Endothelial cell of umbilical vein (primary cell): ENCODE measurements at regions not wholly inside any gene's neighbourhood (a gene's known extent, or its start where the extent isn't known, plus 50 kb on each side); places are given as distances from the start of the nearest gene placed in this dataset.

ENCODE experiments used
- BruUV-seq: library from RNA; stranded (reverse); fragments of 400-500 nt; replicated peaks from 2 replicates; lab custom pipeline; 2021; lab: Mats Ljungman, UMichigan
- CTCF ChIA-PET: fragments of 300-600, 350-600 bp; sonication (Branson Sonifier 250); formaldehyde crosslinking; loops from one replicate; lab custom pipeline; 2021; ENCODE audit warnings: antibody characterized with exemption, inconsistent platforms; lab: Charles Lee
- POLR2A ChIA-PET: fragments of 300-600, 350-600 bp; sonication (Branson Sonifier 250); formaldehyde crosslinking; loops from one replicate; lab custom pipeline; 2021; ENCODE audit warnings: antibody characterized with exemption, inconsistent platforms; lab: Charles Lee
- DNase-seq: peaks from one replicate; pipeline ENCODE4 v3.0.0-alpha.2; 2011; ENCODE audit warnings: low read depth, low spot score
- FAIRE-seq: peaks from 2 replicates; lab custom pipeline; 2011; peaks lifted over from hg19 to GRCh38; lab: Jason Lieb, UNC
- H2AFZ ChIP-seq: 2 replicates; pipeline ENCODE4 v1.6.0; 2012; ENCODE audit warnings: low read depth, low read length, control low read depth, inconsistent platforms
- H3K27ac ChIP-seq: 2 replicates; pipeline ENCODE4 v1.5.1; 2011; ENCODE audit warnings: low read depth, mild to moderate bottlenecking, control low read depth, low read length, moderate library complexity; ENCODE audit not compliant: insufficient read depth
- H3K27me3 ChIP-seq, 2 experiments: 2 replicates each; pipeline versions ENCODE4 v1.6.0 to v1.6.1; 2011; ENCODE audit warnings: low read length in 2 of 2, mixed read lengths in 1 of 2; ENCODE audit not compliant: control insufficient read depth in 2 of 2, insufficient read depth in 2 of 2
- H3K36me3 ChIP-seq, 2 experiments: 2 replicates in 1 of 2; 3 replicates in 1 of 2; pipeline ENCODE4 v1.5.1; 2011; ENCODE audit warnings: low read length in 2 of 2, mild to moderate bottlenecking in 1 of 2, moderate library complexity in 1 of 2; ENCODE audit not compliant: control insufficient read depth in 2 of 2, insufficient read depth in 2 of 2; ENCODE audit errors: extremely low read depth in 1 of 2
- H3K4me1 ChIP-seq: 3 replicates; pipeline ENCODE4 v1.5.1; 2011; ENCODE audit warnings: mild to moderate bottlenecking, low read length; ENCODE audit not compliant: control insufficient read depth, insufficient read depth; ENCODE audit errors: extremely low read depth
- H3K4me2 ChIP-seq: 2 replicates; pipeline ENCODE4 v1.6.1; 2011; ENCODE audit warnings: low read length, control low read depth, mixed read lengths; ENCODE audit not compliant: insufficient read depth
- H3K4me3 ChIP-seq, 3 experiments: fragments of 200-600 bp in 1 of 3; sonication (generic), shearing (Covaris generic) in 1 of 3; replicated peaks in 1 of 3; 2 replicates each; pipeline ENCODE4 v1.5.1; 2011 to 2016; ENCODE audit warnings: control low read depth in 3 of 3, low read length in 3 of 3, mild to moderate bottlenecking in 2 of 3, inconsistent platforms in 1 of 3, low read depth in 1 of 3, moderate library complexity in 1 of 3; ENCODE audit not compliant: insufficient read depth in 1 of 3
- H3K79me2 ChIP-seq: 2 replicates; pipeline ENCODE4 v1.6.0; 2012; ENCODE audit warnings: low read length, inconsistent platforms; ENCODE audit not compliant: control insufficient read depth, insufficient read depth
- H3K9ac ChIP-seq: replicated peaks from 2 replicates; pipeline ENCODE3; 2011; ENCODE audit warnings: low read length, control low read depth; ENCODE audit not compliant: insufficient read depth; ENCODE audit errors: extremely low read depth
- H3K9me1 ChIP-seq: replicated peaks from 3 replicates; pipeline ENCODE4 v1.6.0; 2011; ENCODE audit warnings: mild to moderate bottlenecking, low read length; ENCODE audit not compliant: control insufficient read depth, insufficient read depth; ENCODE audit errors: extremely low read depth
- H3K9me3 ChIP-seq: replicated peaks from 2 replicates; pipeline ENCODE4 v1.5.1; 2012; ENCODE audit warnings: low read length, inconsistent platforms; ENCODE audit not compliant: control insufficient read depth, insufficient read depth
- H4K20me1 ChIP-seq: replicated peaks from 2 replicates; pipeline ENCODE3; 2011; ENCODE audit warnings: mild to moderate bottlenecking, low read length; ENCODE audit not compliant: control insufficient read depth, insufficient read depth; ENCODE audit errors: extremely low read depth
- CTCF ChIP-seq, 2 donors: IDR thresholded peaks; 1 replicate in 1 of 2; 2 replicates in 1 of 2; pipeline ENCODE4 v1.5.1; 2011; ENCODE audit warnings: low read length in 2 of 2, mild to moderate bottlenecking in 2 of 2, moderate library complexity in 2 of 2, control low read depth in 1 of 2, inconsistent platforms in 1 of 2, low read depth in 1 of 2; ENCODE audit not compliant: insufficient read depth in 1 of 2; ENCODE audit errors: extremely low read depth in 1 of 2
- EZH2 ChIP-seq: IDR thresholded peaks from 2 replicates; pipeline ENCODE4 v1.6.1; 2012; ENCODE audit warnings: borderline replicate concordance, low read depth, mild to moderate bottlenecking, moderate library complexity, low read length, inconsistent platforms; ENCODE audit not compliant: severe bottlenecking
- FOS ChIP-seq: IDR thresholded peaks from 2 replicates; pipeline ENCODE4 v1.6.1; 2011; ENCODE audit warnings: mild to moderate bottlenecking, low read length, moderate library complexity, borderline replicate concordance; ENCODE audit not compliant: insufficient read depth
- GATA2 ChIP-seq: IDR thresholded peaks from 2 replicates; pipeline ENCODE4 v1.7.0; 2011; ENCODE audit warnings: low read depth, mild to moderate bottlenecking, moderate library complexity, mixed read lengths, low read length; ENCODE audit not compliant: insufficient read length, insufficient read depth
- JUN ChIP-seq: IDR thresholded peaks from 2 replicates; pipeline ENCODE4 v1.6.1; 2011; ENCODE audit warnings: borderline replicate concordance, low read depth; ENCODE audit not compliant: insufficient read length, insufficient read depth
- MAX ChIP-seq: IDR thresholded peaks from 2 replicates; pipeline ENCODE4 v1.6.1; 2011; ENCODE audit not compliant: insufficient read depth, insufficient read length
- MYC ChIP-seq: IDR thresholded peaks from one replicate; pipeline ENCODE4 v1.6.1; 2011; ENCODE audit warnings: mild to moderate bottlenecking, low read depth, low read length
- POLR2A ChIP-seq: IDR thresholded peaks from 2 replicates; pipeline ENCODE4 v1.6.1; 2012; ENCODE audit warnings: low read depth, mild to moderate bottlenecking, control low read depth, low read length
- POLR2AphosphoS5 ChIP-seq: IDR thresholded peaks from 2 replicates; pipeline ENCODE4 v1.6.1; 2012; ENCODE audit warnings: low read depth, mild to moderate bottlenecking, control low read depth, low read length, moderate library complexity; ENCODE audit not compliant: insufficient read depth
- dilution Hi-C: fragments of 300-500 bp; cut with MboI; formaldehyde crosslinking; loops from one replicate; pipeline ENCODE4 v1.15.0; 2019; ENCODE audit warnings: low sequenced_read_pairs; ENCODE audit not compliant: extremely low pct_ligation_motif_present
- intact Hi-C: fragments of 100-400 bp; cut with micrococcal nuclease; formaldehyde crosslinking; loops from one replicate; pipeline ENCODE4 v1.10.0; 2022

DNA sequence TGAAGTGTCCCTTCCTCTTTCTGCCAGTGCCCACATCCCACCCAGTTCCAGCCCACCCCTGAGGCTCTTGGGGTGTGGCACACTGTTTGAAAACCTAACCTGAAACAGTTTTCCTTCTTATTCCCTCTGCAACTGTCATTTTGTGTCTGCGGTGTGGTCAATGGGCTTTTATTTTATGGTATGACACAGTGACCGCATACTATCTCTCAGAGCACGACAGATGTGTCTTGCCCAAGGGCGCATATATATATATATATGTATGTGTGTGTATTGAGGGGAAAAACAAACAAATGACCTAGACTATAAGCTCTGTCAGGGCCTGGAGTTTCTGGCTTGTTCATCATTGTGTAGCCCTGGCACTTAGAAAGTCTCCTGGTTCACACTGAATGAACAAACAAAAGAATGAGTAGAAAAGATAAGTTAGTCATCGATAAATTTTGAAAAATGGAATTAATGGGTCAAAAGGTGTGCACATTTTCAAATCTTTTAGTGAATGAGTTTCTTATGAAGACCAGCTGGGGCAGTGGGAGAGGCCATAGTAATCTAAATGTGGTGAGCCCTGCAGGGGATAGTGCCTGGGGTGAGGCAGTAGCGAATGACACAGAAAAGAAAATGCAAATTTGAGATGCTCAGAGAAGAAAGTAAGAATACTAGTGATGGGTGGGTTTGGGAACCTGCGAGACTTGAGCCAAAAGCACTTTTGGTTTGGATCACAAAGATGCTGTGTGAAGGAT lies 198.4 kb downstream of the SNX10 start:
- dilution Hi-C loops, result no loop called here
- no peaks in the 10 kb centered on the region for H3K9me1 ChIP-seq
- no peaks in the 10 kb centered on the region for H3K4me1 ChIP-seq
- FAIRE-seq (no peak), DNase-seq (no peak)
- BruUV-seq, result no TSS peak
- no peaks in the 10 kb centered on the region for H3K9me3 ChIP-seq
- H3K4me3 ChIP-seq, result no peak overlapping the region
- no peak overlapping the region for H2AFZ ChIP-seq
- no peak overlapping the region for H3K27ac ChIP-seq
- peaks cover 4 to 5% of the 10 kb centered on the region in 2 experiments for H3K27me3 ChIP-seq
- TF ChIP-seq MYC, result no peak
- TF ChIP-seq POLR2AphosphoS5, result no peak
- no peak for TF ChIP-seq GATA2
- no peak for TF ChIP-seq FOS
- no peak for TF ChIP-seq JUN
- TF ChIP-seq MAX, result no peak
- TF ChIP-seq EZH2, result no peak
- TF ChIP-seq CTCF (IDR thresholded peaks at IDR 0.05; ENCODE audit: extremely low read depth in 1 of 2, insufficient read depth in 1 of 2, low read depth in 1 of 2, low read length in 2 of 2), result no peak
- no peak for TF ChIP-seq POLR2A
- H3K9ac ChIP-seq, result no peak overlapping the region
- no peaks in the 10 kb centered on the region for H3K36me3 ChIP-seq
- no peaks in the 10 kb centered on the region for H3K79me2 ChIP-seq
- no peaks in the 10 kb centered on the region for H4K20me1 ChIP-seq
- POLR2A ChIA-PET, result no interaction called here
- CTCF ChIA-PET, result no interaction called here
- no peak overlapping the region for H3K4me2 ChIP-seq
- intact Hi-C loops, result no loop called here
